GM12878 (cell line): ENCODE measurements at regions not wholly inside any gene's neighbourhood (a gene's known extent, or its start where the extent isn't known, plus 50 kb on each side); places are given as distances from the start of the nearest gene placed in this dataset.

Experiments
- ATAC-seq: fragments of 200-7000 bp; cut with Tn5 transposase; 3 replicates; pipeline ENCODE4 v1.9.1; 2020; ENCODE audit warnings: mild to moderate bottlenecking, moderate library complexity
- BruUV-seq: library from RNA; stranded (reverse); fragments of 400-500 nt; replicated peaks from 2 replicates; lab custom pipeline; 2021; lab: Mats Ljungman, UMichigan
- CTCF ChIA-PET: fragments of 300-600 bp; sonication (Branson Sonifier 250); formaldehyde crosslinking; extraction: SDS; loops from one replicate; lab custom pipeline; 2021; ENCODE audit warnings: inconsistent platforms; lab: Yijun Ruan, JAX
- POLR2A ChIA-PET: fragments of 350-600 bp; formaldehyde crosslinking; extraction: SDS; loops from one replicate; lab custom pipeline; 2021; ENCODE audit warnings: inconsistent platforms; lab: Charles Lee
- RAD21 ChIA-PET: fragments of 300-600 bp; sonication (Branson Sonifier 250); formaldehyde crosslinking; loops from one replicate; lab custom pipeline; 2023; ENCODE audit warnings: antibody characterized with exemption; ENCODE audit not compliant: unreplicated experiment; lab: Charles Lee
- SMC1A ChIA-PET: fragments of 300-600 bp; sonication (Branson Sonifier 250); formaldehyde crosslinking; loops from one replicate; lab custom pipeline; 2023; ENCODE audit not compliant: unreplicated experiment, uncharacterized antibody; lab: Charles Lee
- DNase-seq: peaks from one replicate; pipeline ENCODE4 v3.0.0-alpha.2; 2011; ENCODE audit warnings: low read depth, low spot score
- FAIRE-seq: peaks from 3 replicates; lab custom pipeline; 2011; peaks lifted over from hg19 to GRCh38; lab: Jason Lieb, UNC
- H2AFZ ChIP-seq: 2 replicates; pipeline ENCODE4 v1.6.0; 2011; ENCODE audit warnings: low read depth, low read length, control low read depth; ENCODE audit not compliant: control insufficient read depth
- H3K27ac ChIP-seq: 2 replicates; pipeline ENCODE4 v1.5.1; 2011; ENCODE audit warnings: control low read depth; ENCODE audit not compliant: control insufficient read depth, insufficient read depth
- H3K27me3 ChIP-seq, 2 experiments: replicated peaks in 1 of 2; 2 replicates each; pipeline versions ENCODE4 v1.6.0 to v1.6.1; 2011; ENCODE audit warnings: low read length in 1 of 2; ENCODE audit not compliant: control insufficient read depth in 2 of 2, insufficient read depth in 2 of 2
- H3K36me3 ChIP-seq, 2 experiments: 2 replicates each; pipeline ENCODE4 v1.5.1; 2011; ENCODE audit warnings: low read length in 1 of 2; ENCODE audit not compliant: control insufficient read depth in 2 of 2, insufficient read depth in 2 of 2
- H3K4me1 ChIP-seq: 2 replicates; pipeline ENCODE4 v1.6.1; 2011; ENCODE audit warnings: mild to moderate bottlenecking, low read length, moderate library complexity, mixed read lengths; ENCODE audit not compliant: control insufficient read depth, insufficient read depth
- H3K4me2 ChIP-seq: 2 replicates; pipeline ENCODE4 v1.6.0; 2011; ENCODE audit warnings: control low read depth; ENCODE audit not compliant: control insufficient read depth, insufficient read depth
- H3K4me3 ChIP-seq: fragments of 200-600 bp; sonication (generic); 2 replicates; pipeline ENCODE4 v1.5.1; 2016
- H3K79me2 ChIP-seq: 2 replicates; pipeline ENCODE4 v1.6.0; 2011; ENCODE audit warnings: low read length; ENCODE audit not compliant: control insufficient read depth, insufficient read depth
- H3K9ac ChIP-seq: 2 replicates; pipeline ENCODE4 v1.8.0; 2011; ENCODE audit warnings: low read length, control low read depth, mixed read lengths; ENCODE audit not compliant: control insufficient read depth, insufficient read depth
- H3K9me3 ChIP-seq: replicated peaks from 3 replicates; pipeline ENCODE4 v1.5.1; 2011; ENCODE audit warnings: mild to moderate bottlenecking, low read length; ENCODE audit not compliant: control insufficient read depth, insufficient read depth
- H4K20me1 ChIP-seq: 2 replicates; pipeline ENCODE4 v1.6.0; 2011; ENCODE audit not compliant: control insufficient read depth, insufficient read depth
- BCL11A ChIP-seq: IDR thresholded peaks from 2 replicates; pipeline ENCODE4 v1.6.1; 2011; ENCODE audit warnings: low read depth, low read length
- ESRRA ChIP-seq: IDR thresholded peaks from 2 replicates; pipeline ENCODE4 v1.6.1; 2012; ENCODE audit warnings: mild to moderate bottlenecking, low read length, improper control_type of control experiment
- FOS ChIP-seq: IDR thresholded peaks from 3 replicates; pipeline ENCODE4 v1.6.1; 2011; ENCODE audit warnings: borderline replicate concordance; ENCODE audit not compliant: insufficient read length; ENCODE audit errors: extremely low read depth
- HCFC1 ChIP-seq: fragments of 150-350 bp; IDR thresholded peaks from 2 replicates; pipeline ENCODE4 v1.6.1; 2014; ENCODE audit warnings: low read length
- MLLT1 ChIP-seq: fragments of 450-650 bp; IDR thresholded peaks from 2 replicates; pipeline ENCODE4 v1.6.1; 2016; ENCODE audit warnings: mild to moderate bottlenecking
- NFXL1 ChIP-seq: fragments of 450-650 bp; IDR thresholded peaks from 2 replicates; pipeline ENCODE4 v1.6.1; 2017; ENCODE audit warnings: antibody characterized with exemption, mild to moderate bottlenecking, borderline replicate concordance
- NR2C1 ChIP-seq: fragments of 450-650 bp; IDR thresholded peaks from 2 replicates; pipeline ENCODE4 v1.6.1; 2017; ENCODE audit warnings: antibody characterized with exemption, mild to moderate bottlenecking, moderate library complexity
- POLR2A ChIP-seq: IDR thresholded peaks from 2 replicates; pipeline ENCODE4 v1.6.1; 2011; ENCODE audit warnings: low read depth, mild to moderate bottlenecking, low read length
- POLR2AphosphoS2 ChIP-seq: IDR thresholded peaks from 2 replicates; pipeline ENCODE4 v1.6.1; 2011; ENCODE audit warnings: low read depth, mild to moderate bottlenecking, low read length, improper control_type of control experiment, moderate library complexity
- RBBP5 ChIP-seq: fragments of 200-600 bp; sonication (generic); conservative IDR thresholded peaks from 2 replicates; pipeline ENCODE4 v1.6.1; 2016
- RUNX3 ChIP-seq: IDR thresholded peaks from 2 replicates; pipeline ENCODE4 v1.6.1; 2012; ENCODE audit warnings: low read length, inconsistent platforms
- SKIL ChIP-seq: fragments of 450-650 bp; IDR thresholded peaks from 2 replicates; pipeline ENCODE4 v1.6.1; 2017; ENCODE audit warnings: mild to moderate bottlenecking, low read depth, inconsistent platforms; ENCODE audit not compliant: poor library complexity, severe bottlenecking
- ZNF592 ChIP-seq: fragments of 450-650 bp; IDR thresholded peaks from 2 replicates; pipeline ENCODE4 v1.6.1; 2017; ENCODE audit warnings: mild to moderate bottlenecking, moderate library complexity
- WGBS: methylation state at CpG from one replicate; pipeline ENCODE4 v1.1.6; 2016; ENCODE audit warnings: low lambda C conversion rate; ENCODE audit not compliant: insufficient replicate concordance, insufficient coverage; ENCODE audit errors: missing lambda C conversion rate; 5-methylcytosine and 5-hydroxymethylcytosine counted together
- in situ Hi-C: fragments of 300-500 bp; cut with MboI; formaldehyde crosslinking; loops from 9 replicates; pipeline ENCODE4 v1.14.3; 2018; ENCODE audit warnings: mixed read lengths
- intact Hi-C: fragments of 100-400 bp; cut with micrococcal nuclease; formaldehyde crosslinking; loops from one replicate; pipeline ENCODE4 v1.14.2; 2022; ENCODE audit not compliant: unreplicated experiment
- TF ChIP-seq, protein P1 (sequence below): fragments of 450-650 bp; formaldehyde crosslinking; IDR thresholded peaks from 2 replicates; pipeline ENCODE4 v1.5.0; 2022; ENCODE audit warnings: mild to moderate bottlenecking, missing genetic modification characterization

GRCh38 chr7:67866054-67866453, 869.4 kb downstream of the TYW1 start (continued):
- TF ChIP-seq SKIL, result no peak
- TF ChIP-seq, all 136 proteins: peak for 0

DNA sequence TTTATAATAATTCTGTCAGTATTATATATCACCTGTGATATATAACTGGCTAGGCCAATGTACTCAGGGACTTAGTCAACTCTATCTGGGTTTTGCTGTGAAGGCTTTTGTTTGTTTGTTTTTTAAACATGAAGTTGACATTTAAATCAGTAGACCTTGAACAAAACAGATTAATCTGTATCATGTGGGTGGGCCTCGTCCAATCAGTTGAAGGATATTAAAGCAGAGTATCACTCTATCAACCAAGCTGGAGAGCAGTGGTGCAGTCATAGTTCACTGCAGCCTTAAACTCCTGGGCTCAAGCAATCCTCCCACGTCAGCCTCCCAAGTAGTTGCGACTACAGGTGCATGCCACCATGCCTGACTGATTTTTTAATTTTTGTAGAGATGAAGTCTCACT, 870.2 kb downstream of the TYW1 start:
- ATAC-seq (no peak), FAIRE-seq (no peak), DNase-seq (no peak)
- Histone ChIP-seq H3K27ac (no peak overlapping the region), H3K79me2 (no peaks in the 10 kb centered on the region), H3K4me2 (no peak overlapping the region), H3K4me1 (no peaks in the 10 kb centered on the region), H3K4me3 (no peak overlapping the region), H3K27me3 (no peaks in the 10 kb centered on the region), H3K36me3 (no peaks in the 10 kb centered on the region), H3K9ac (no peak overlapping the region), H4K20me1 (no peaks in the 10 kb centered on the region), H2AFZ (no peak overlapping the region), H3K9me3 (no peaks in the 10 kb centered on the region; the same call in 2 of the 3 replicates)
- ChIA-PET RAD21 (no interaction called here), POLR2A (no interaction called here), SMC1A (no interaction called here), CTCF (no interaction called here)
- intact Hi-C loops, result no loop called here
- in situ Hi-C loops, result no loop called here
- 3% methylated on average over 3 of the region's 3 CpGs for WGBS
- no TSS peak for BruUV-seq
- TF ChIP-seq FOS, result no peak
- no peak for TF ChIP-seq NR2C1
- TF ChIP-seq ZNF592, result no peak
- TF ChIP-seq BCL11A, result no peak
- TF ChIP-seq ESRRA, result no peak
- TF ChIP-seq, protein P1, sequence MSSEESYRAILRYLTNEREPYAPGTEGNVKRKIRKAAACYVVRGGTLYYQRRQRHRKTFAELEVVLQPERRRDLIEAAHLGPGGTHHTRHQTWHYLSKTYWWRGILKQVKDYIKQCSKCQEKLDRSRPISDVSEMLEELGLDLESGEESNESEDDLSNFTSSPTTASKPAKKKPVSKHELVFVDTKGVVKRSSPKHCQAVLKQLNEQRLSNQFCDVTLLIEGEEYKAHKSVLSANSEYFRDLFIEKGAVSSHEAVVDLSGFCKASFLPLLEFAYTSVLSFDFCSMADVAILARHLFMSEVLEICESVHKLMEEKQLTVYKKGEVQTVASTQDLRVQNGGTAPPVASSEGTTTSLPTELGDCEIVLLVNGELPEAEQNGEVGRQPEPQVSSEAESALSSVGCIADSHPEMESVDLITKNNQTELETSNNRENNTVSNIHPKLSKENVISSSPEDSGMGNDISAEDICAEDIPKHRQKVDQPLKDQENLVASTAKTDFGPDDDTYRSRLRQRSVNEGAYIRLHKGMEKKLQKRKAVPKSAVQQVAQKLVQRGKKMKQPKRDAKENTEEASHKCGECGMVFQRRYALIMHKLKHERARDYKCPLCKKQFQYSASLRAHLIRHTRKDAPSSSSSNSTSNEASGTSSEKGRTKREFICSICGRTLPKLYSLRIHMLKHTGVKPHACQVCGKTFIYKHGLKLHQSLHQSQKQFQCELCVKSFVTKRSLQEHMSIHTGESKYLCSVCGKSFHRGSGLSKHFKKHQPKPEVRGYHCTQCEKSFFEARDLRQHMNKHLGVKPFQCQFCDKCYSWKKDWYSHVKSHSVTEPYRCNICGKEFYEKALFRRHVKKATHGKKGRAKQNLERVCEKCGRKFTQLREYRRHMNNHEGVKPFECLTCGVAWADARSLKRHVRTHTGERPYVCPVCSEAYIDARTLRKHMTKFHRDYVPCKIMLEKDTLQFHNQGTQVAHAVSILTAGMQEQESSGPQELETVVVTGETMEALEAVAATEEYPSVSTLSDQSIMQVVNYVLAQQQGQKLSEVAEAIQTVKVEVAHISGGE (CRISPR knock-in tag), result no peak
- no peak for TF ChIP-seq POLR2AphosphoS2
- no peak for TF ChIP-seq POLR2A
- no peak for TF ChIP-seq RBBP5
- TF ChIP-seq HCFC1, result no peak
- TF ChIP-seq MLLT1, result no peak
- no peak for TF ChIP-seq NFXL1
- no peak for TF ChIP-seq RUNX3
